A549 (cell line): ENCODE measurements at regions not wholly inside any gene's neighbourhood (a gene's known extent, or its start where the extent isn't known, plus 50 kb on each side); places are given as distances from the start of the nearest gene placed in this dataset.

Experiments used
- ATAC-seq, 2 experiments: fragments of 200-7000 bp in 1 of 2; fragments of >200 bp in 1 of 2; cut with Nextera tagmentation in 1 of 2; cut with Tn5 transposase in 1 of 2; 3 replicates each; pipeline versions ENCODE4 v1.8.0 to v1.9.1; 2018 to 2020; ENCODE audit warnings: mild to moderate bottlenecking in 1 of 2, moderate library complexity in 1 of 2
- CTCF ChIA-PET: fragments of 300-600 bp; sonication (Branson Sonifier 250); formaldehyde crosslinking; extraction: SDS; loops from one replicate; lab custom pipeline; 2021; ENCODE audit warnings: antibody characterized with exemption, inconsistent platforms; lab: Yijun Ruan, JAX
- POLR2A ChIA-PET: fragments of 350-600 bp; formaldehyde crosslinking; extraction: SDS; loops from one replicate; lab custom pipeline; 2021; ENCODE audit warnings: antibody characterized with exemption, inconsistent platforms; lab: Yijun Ruan, JAX
- DNase-seq, 2 experiments: peaks; one replicate each; pipeline versions ENCODE4 v3.0.0 to v3.0.0-alpha.2; 2011 to 2016; ENCODE audit warnings: low read depth in 1 of 2, low spot score in 1 of 2
- FAIRE-seq: peaks from 2 replicates; lab custom pipeline; 2011; peaks lifted over from hg19 to GRCh38; lab: Jason Lieb, UNC
- H3K27ac ChIP-seq, 2 experiments: fragments of >200 bp; sonication (Bioruptor Twin); formaldehyde crosslinking; 3 replicates each; pipeline ENCODE4 v1.5.1; 2016 to 2017
- H3K4me1 ChIP-seq: fragments of >200 bp; sonication (Bioruptor Twin); formaldehyde crosslinking; 3 replicates; pipeline ENCODE4 v1.6.1; 2016
- H3K4me2 ChIP-seq: fragments of >200 bp; sonication (Bioruptor Twin); formaldehyde crosslinking; 3 replicates; pipeline ENCODE4 v1.6.1; 2016
- H3K4me3 ChIP-seq: fragments of >200 bp; sonication (Bioruptor Twin); formaldehyde crosslinking; 3 replicates; pipeline ENCODE4 v1.5.1; 2016
- H3K9me3 ChIP-seq: fragments of >200 bp; sonication (Bioruptor Twin); formaldehyde crosslinking; 3 replicates; pipeline ENCODE4 v1.6.1; 2016
- CEBPB ChIP-seq, 2 experiments: fragments of >200 bp in 1 of 2; sonication (Bioruptor Twin) in 1 of 2; formaldehyde crosslinking in 1 of 2; IDR thresholded peaks; 2 replicates each; pipeline ENCODE4 v1.6.1; 2012 to 2016
- CHD2 ChIP-seq: fragments of 150-350 bp; IDR thresholded peaks from 2 replicates; pipeline ENCODE4 v1.6.1; 2014; ENCODE audit warnings: low read length; ENCODE audit not compliant: partially characterized antibody
- CHD4 ChIP-seq: fragments of 200-600 bp; sonication (generic); IDR thresholded peaks from 2 replicates; pipeline ENCODE4 v1.6.1; 2016; ENCODE audit warnings: antibody characterized with exemption, mild to moderate bottlenecking, borderline replicate concordance
- EHF ChIP-seq: fragments of 250-450 bp; sonication (Bioruptor Pico); IDR thresholded peaks from 2 replicates; pipeline ENCODE4 v1.5.0; 2020; ENCODE audit warnings: mild to moderate bottlenecking
- EP300 ChIP-seq, 2 experiments: fragments of >200 bp; sonication (Bioruptor Twin); formaldehyde crosslinking; IDR thresholded peaks; 2 replicates in 1 of 2; 3 replicates in 1 of 2; pipeline ENCODE4 v1.6.1; 2016 to 2017
- FOSB ChIP-seq: fragments of 250-450 bp; sonication (Bioruptor Pico); IDR thresholded peaks from 2 replicates; pipeline ENCODE4 v1.5.0; 2020; ENCODE audit warnings: mild to moderate bottlenecking, moderate library complexity
- FOSL2 ChIP-seq, 2 experiments: fragments of 450-650 bp in 1 of 2; fragments of >200 bp in 1 of 2; sonication (Bioruptor Twin) in 1 of 2; formaldehyde crosslinking; IDR thresholded peaks; 2 replicates each; pipeline versions ENCODE4 v1.5.0 to v1.6.1; 2016 to 2020; ENCODE audit warnings: mild to moderate bottlenecking in 1 of 2, moderate library complexity in 1 of 2
- FOXS1 ChIP-seq: fragments of 250-450 bp; sonication (Bioruptor Pico); IDR thresholded peaks from 2 replicates; pipeline ENCODE4 v1.5.0; 2020; ENCODE audit warnings: mild to moderate bottlenecking, moderate library complexity
- GATA3 ChIP-seq: IDR thresholded peaks from 2 replicates; pipeline ENCODE4 v1.6.1; 2012; ENCODE audit warnings: borderline replicate concordance
- HDAC2 ChIP-seq: fragments of 200-600 bp; sonication (generic); IDR thresholded peaks from 2 replicates; pipeline ENCODE4 v1.6.1; 2016
- HEYL ChIP-seq: fragments of 250-450 bp; sonication (Bioruptor Pico); IDR thresholded peaks from 2 replicates; pipeline ENCODE4 v1.8.0; 2021; ENCODE audit warnings: mild to moderate bottlenecking, moderate library complexity
- HOXB13 ChIP-seq: fragments of 250-450 bp; sonication (Bioruptor Pico); IDR thresholded peaks from 2 replicates; pipeline ENCODE4 v1.5.0; 2020; ENCODE audit warnings: low read depth, mild to moderate bottlenecking, moderate library complexity
- JUN ChIP-seq, 2 experiments: fragments of >200 bp; sonication (Bioruptor Twin); formaldehyde crosslinking; IDR thresholded peaks; 2 replicates in 1 of 2; 3 replicates in 1 of 2; pipeline ENCODE4 v1.6.1; 2016 to 2017
- JUNB ChIP-seq: fragments of >200 bp; sonication (Bioruptor Twin); formaldehyde crosslinking; IDR thresholded peaks from 2 replicates; pipeline ENCODE4 v1.6.1; 2016
- MAFK ChIP-seq: fragments of 450-650 bp; IDR thresholded peaks from 2 replicates; pipeline ENCODE4 v1.6.1; 2014; ENCODE audit not compliant: partially characterized antibody
- NFE2L2 ChIP-seq: fragments of 150-350 bp; conservative IDR thresholded peaks from 2 replicates; pipeline ENCODE4 v1.6.1; 2014; ENCODE audit warnings: low read length
- NPAS2 ChIP-seq: fragments of 250-450 bp; sonication (Bioruptor Pico); IDR thresholded peaks from 2 replicates; pipeline ENCODE4 v1.8.0; 2022; ENCODE audit warnings: mild to moderate bottlenecking, moderate library complexity, borderline replicate concordance
- PHF8 ChIP-seq: fragments of 200-600 bp; sonication (generic); IDR thresholded peaks from 2 replicates; pipeline ENCODE4 v1.6.1; 2016; ENCODE audit warnings: low read depth, mild to moderate bottlenecking, antibody characterized with exemption, moderate library complexity, borderline replicate concordance
- RCOR1 ChIP-seq: fragments of 150-350 bp; IDR thresholded peaks from 2 replicates; pipeline ENCODE4 v1.6.1; 2014; ENCODE audit warnings: antibody characterized with exemption, low read length, low read depth
- RFX5 ChIP-seq: fragments of 450-650 bp; IDR thresholded peaks from 2 replicates; pipeline ENCODE4 v1.7.1; 2014; ENCODE audit warnings: antibody characterized with exemption, mild to moderate bottlenecking, moderate library complexity
- RNF2 ChIP-seq: fragments of 200-600 bp; sonication (generic); IDR thresholded peaks from 2 replicates; pipeline ENCODE4 v1.6.1; 2016; ENCODE audit warnings: low read depth, mild to moderate bottlenecking, antibody characterized with exemption, moderate library complexity, borderline replicate concordance
- SMC3 ChIP-seq: fragments of >200 bp; sonication (Bioruptor Twin); formaldehyde crosslinking; IDR thresholded peaks from 3 replicates; pipeline ENCODE4 v1.6.1; 2018; ENCODE audit warnings: inconsistent platforms
- TFCP2L1 ChIP-seq: fragments of 250-450 bp; sonication (Bioruptor Pico); IDR thresholded peaks from 2 replicates; pipeline ENCODE4 v1.5.0; 2021; ENCODE audit warnings: mild to moderate bottlenecking
- TP53 ChIP-seq: fragments of 250-450 bp; sonication (Bioruptor Pico); IDR thresholded peaks from 2 replicates; pipeline ENCODE4 v1.5.0; 2021; ENCODE audit warnings: mild to moderate bottlenecking, moderate library complexity
- ZC3H11A ChIP-seq: fragments of 450-650 bp; IDR thresholded peaks from 2 replicates; pipeline ENCODE4 v1.6.1; 2014; ENCODE audit warnings: antibody characterized with exemption, mild to moderate bottlenecking
- ZNF302 ChIP-seq: fragments of 250-450 bp; sonication (Bioruptor Pico); IDR thresholded peaks from 2 replicates; pipeline ENCODE4 v1.9.0; 2021; ENCODE audit warnings: inconsistent platforms, mild to moderate bottlenecking, moderate library complexity
- WGBS: methylation state at CpG from one replicate; pipeline ENCODE4 v1.1.6; 2017; ENCODE audit errors: missing lambda C conversion rate; 5-methylcytosine and 5-hydroxymethylcytosine counted together
- TF ChIP-seq, protein P1 (sequence below): IDR thresholded peaks from 2 replicates; pipeline ENCODE4 v1.6.1; 2012
- TF ChIP-seq, protein P2 (sequence below): fragments of >200 bp; sonication (Bioruptor Twin); formaldehyde crosslinking; IDR thresholded peaks from 2 replicates; pipeline ENCODE4 v1.6.1; 2016
- TF ChIP-seq, protein P3 (sequence below): fragments of 250-450 bp; sonication (Bioruptor Pico); IDR thresholded peaks from 2 replicates; pipeline ENCODE4 v1.5.0; 2021; ENCODE audit warnings: mild to moderate bottlenecking, moderate library complexity, borderline replicate concordance
- TF ChIP-seq, protein P4 (sequence below): IDR thresholded peaks from 2 replicates; pipeline ENCODE4 v1.6.1; 2012; ENCODE audit warnings: low read depth, borderline replicate concordance

DNA sequence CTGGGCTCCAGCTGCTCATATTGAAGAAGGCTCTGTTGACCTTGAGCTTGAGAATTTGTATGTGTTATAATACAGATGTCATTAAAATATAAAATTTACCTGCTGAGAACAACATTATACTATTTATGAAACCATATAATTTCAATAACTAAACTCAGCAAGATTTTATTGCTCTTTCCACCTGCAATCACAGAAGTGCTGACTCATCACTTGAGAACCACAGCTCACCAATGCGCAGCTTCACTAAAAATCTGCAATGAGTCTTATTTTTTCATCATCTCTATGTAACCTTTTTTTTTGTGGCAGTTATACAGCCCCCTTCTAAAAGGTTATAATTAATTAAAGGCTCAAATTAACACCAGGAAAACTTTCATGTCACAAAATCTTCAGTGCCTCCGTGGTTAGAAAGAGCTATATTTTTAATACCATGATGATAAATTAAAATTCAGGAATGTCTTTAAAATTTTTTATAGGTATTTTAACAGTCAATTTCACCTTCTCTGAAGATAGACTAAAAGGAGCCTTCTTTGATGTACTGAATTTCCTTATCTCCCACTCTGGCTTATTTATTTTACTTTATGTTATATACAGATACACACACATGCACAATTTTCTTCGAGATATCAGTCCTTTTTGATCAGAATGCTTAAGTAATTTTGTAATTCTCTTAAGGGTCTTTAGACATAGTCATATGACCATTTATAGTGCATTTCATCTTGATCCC is 102.7 kb downstream of the EVX1 start:
- Histone ChIP-seq H3K27ac (peak overlapping the region; percentile 80 to 87; a peak in 5 of 6 replicates), H3K4me2 (peak overlapping the region; percentile 87), H3K4me1 (peaks cover 27% of the 10 kb centered on the region), H3K4me3 (no peak overlapping the region), H3K9me3 (no peaks in the 10 kb centered on the region)
- WGBS = 89% methylated on average over 3 of the region's 3 CpGs
- POLR2A ChIA-PET = no interaction called here
- DNase-seq (no peak), ATAC-seq (no peak), FAIRE-seq (no peak)
- CTCF ChIA-PET = interaction anchor here (0.9 to 1.2 kb wide), 3 partner anchors 16 to 717 kb away, joined by 3 to 4 read pairs (median 3); no protein-coding TSS in a partner anchor
- TF ChIP-seq NFE2L2 (peak; percentile 53), ZC3H11A (no peak), MAFK (peak; percentile 99)

DNA sequence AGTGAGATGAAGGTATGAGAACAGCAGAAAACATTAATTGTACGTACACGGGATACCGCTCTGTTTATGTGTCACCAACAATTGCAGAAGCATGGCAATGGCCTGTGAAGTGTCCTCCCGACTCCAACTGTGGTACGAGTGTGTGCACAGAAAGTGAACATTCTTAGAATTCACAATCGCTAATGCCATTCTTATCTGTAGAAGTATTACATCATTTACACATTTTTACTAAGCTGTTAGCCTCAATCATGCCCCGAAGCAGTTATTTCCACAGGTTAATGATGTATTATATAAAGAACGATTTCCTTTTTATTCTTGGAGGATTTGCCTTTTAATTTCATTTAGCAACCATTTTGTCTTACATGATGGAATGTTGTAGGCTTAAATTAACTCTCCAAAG is 103.4 kb downstream of the EVX1 start:
- WGBS = 28% methylated on average over 8 of the region's 8 CpGs
- CTCF ChIA-PET = interaction anchor here (1.0 kb wide), 1 partner anchor 150 kb away, joined by 3 read pairs; no protein-coding TSS in a partner anchor
- TF ChIP-seq, protein P1, sequence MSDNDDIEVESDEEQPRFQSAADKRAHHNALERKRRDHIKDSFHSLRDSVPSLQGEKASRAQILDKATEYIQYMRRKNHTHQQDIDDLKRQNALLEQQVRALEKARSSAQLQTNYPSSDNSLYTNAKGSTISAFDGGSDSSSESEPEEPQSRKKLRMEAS = 0 out of 2 replicates have a peak, but pooled peaks have one; percentile 16
- TF ChIP-seq RFX5 (no peak), CEBPB (IDR thresholded peaks at IDR 0.05) (peak in 1 of 2 experiments; percentile 44; a peak in 1 of 4 replicates), PHF8 (no peak), FOSB (CRISPR knock-in tag) (no peak), EHF (CRISPR knock-in tag) (no peak)
- TF ChIP-seq, protein P2, sequence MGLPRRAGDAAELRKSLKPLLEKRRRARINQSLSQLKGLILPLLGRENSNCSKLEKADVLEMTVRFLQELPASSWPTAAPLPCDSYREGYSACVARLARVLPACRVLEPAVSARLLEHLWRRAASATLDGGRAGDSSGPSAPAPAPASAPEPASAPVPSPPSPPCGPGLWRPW = no peak
- ATAC-seq = no peak
- Histone ChIP-seq H3K4me3 (peak overlapping the region; percentile 25; the same call in 1 of the 3 replicates), H3K9me3 (no peaks in the 10 kb centered on the region), H3K4me1 (peaks cover 27% of the 10 kb centered on the region), H3K4me2 (peak overlapping the region; percentile 87), H3K27ac (peak overlapping the region; percentile 80 to 87)
- DNase-seq = peak in 1 of 2 experiments; percentile 24
- peak; percentile 49 for FAIRE-seq
- POLR2A ChIA-PET = no interaction called here

DNA sequence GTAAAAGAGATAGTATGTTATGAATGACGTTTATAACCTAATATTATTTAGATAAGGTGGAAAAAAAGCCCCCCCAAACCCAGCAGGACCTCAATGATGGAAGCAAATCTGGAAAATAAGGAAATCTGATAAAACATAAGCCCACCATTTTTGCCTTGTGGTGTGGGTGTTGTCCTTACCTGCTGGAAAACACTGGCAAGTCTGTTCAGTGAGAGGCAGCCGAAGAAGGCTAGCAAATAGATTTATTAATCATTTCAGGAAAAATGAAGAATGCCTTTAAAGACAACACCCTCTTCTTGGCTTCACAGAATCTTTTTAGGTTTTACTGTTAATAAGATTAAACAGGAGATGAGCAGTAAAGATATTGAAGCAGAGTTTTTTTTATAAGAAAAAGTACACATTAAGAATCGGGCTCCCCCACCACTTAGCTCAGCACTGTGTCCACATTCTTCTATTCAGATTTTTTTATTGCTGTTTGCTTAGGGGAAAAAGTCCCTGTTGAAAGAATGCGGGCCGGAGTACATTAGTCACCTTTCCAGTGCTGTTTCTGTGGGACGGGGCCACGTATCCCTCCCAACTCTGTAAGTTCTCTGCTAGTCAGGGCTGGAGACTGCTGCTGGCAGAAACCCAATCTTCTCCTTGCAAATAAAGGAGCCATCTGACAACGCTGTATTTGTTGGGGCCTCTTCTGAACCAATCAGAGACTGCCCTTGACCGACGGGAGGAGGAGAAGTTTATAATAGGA is 104.1 kb downstream of the EVX1 start:
- H3K4me2 ChIP-seq = peak overlapping the region; percentile 87
- peak; percentile 82 to 96 for DNase-seq
- peak; percentile 65 for FAIRE-seq
- H3K27ac ChIP-seq = peak overlapping the region; percentile 80 to 87
- ChIA-PET CTCF (no interaction called here), POLR2A (no interaction called here)
- ATAC-seq = peak; percentile 96 to 98
- no peaks in the 10 kb centered on the region for H3K9me3 ChIP-seq
- WGBS = 4% methylated on average over 10 of the region's 10 CpGs
- H3K4me3 ChIP-seq = peak overlapping the region; percentile 25
- peaks cover 27% of the 10 kb centered on the region for H3K4me1 ChIP-seq
- TF ChIP-seq HOXB13 (no peak; the same call in 1 of the 2 replicates), RNF2 (no peak), GATA3 (peak; percentile 59; the same call in 1 of the 2 replicates), FOSB (CRISPR knock-in tag) (no peak), TP53 (CRISPR knock-in tag) (no peak), FOSL2 (IDR thresholded peaks at IDR 0.05) (no peak), FOSL2 (CRISPR knock-in tag; IDR thresholded peaks at IDR 0.05) (peak; percentile 78), EP300 (IDR thresholded peaks at IDR 0.05) (peak in 1 of 2 experiments; percentile 53; a peak in 1 of 5 replicates), NFE2L2 (no peak), NPAS2 (no peak), JUNB (no peak; the same call in 1 of the 2 replicates), HDAC2 (no peak), ZNF302 (no peak), CHD2 (no peak), HEYL (no peak), CHD4 (no peak), TFCP2L1 (CRISPR knock-in tag) (no peak), RCOR1 (no peak), MAFK (no peak), SMC3 (no peak), JUN (IDR thresholded peaks at IDR 0.05) (peak in 1 of 2 experiments; percentile 62; a peak in 1 of 5 replicates), FOXS1 (CRISPR knock-in tag) (no peak)
- TF ChIP-seq, protein P3, sequence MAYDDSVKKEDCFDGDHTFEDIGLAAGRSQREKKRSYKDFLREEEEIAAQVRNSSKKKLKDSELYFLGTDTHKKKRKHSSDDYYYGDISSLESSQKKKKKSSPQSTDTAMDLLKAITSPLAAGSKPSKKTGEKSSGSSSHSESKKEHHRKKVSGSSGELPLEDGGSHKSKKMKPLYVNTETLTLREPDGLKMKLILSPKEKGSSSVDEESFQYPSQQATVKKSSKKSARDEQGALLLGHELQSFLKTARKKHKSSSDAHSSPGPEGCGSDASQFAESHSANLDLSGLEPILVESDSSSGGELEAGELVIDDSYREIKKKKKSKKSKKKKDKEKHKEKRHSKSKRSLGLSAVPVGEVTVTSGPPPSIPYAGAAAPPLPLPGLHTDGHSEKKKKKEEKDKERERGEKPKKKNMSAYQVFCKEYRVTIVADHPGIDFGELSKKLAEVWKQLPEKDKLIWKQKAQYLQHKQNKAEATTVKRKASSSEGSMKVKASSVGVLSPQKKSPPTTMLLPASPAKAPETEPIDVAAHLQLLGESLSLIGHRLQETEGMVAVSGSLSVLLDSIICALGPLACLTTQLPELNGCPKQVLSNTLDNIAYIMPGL (CRISPR knock-in tag) = no peak
- TF ChIP-seq, protein P4, sequence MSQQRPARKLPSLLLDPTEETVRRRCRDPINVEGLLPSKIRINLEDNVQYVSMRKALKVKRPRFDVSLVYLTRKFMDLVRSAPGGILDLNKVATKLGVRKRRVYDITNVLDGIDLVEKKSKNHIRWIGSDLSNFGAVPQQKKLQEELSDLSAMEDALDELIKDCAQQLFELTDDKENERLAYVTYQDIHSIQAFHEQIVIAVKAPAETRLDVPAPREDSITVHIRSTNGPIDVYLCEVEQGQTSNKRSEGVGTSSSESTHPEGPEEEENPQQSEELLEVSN = no peak
- TF ChIP-seq, protein P1 = peak; percentile 62
